G401.6 (cell line): ENCODE measurements at regions not wholly inside any gene's neighbourhood (a gene's known extent, or its start where the extent isn't known, plus 50 kb on each side); places are given as distances from the start of the nearest gene placed in this dataset.

Experiments
- FAIRE-seq: peaks from 2 replicates; lab custom pipeline; 2012; peaks lifted over from hg19 to GRCh38; lab: Jason Lieb, UNC

- no peak for FAIRE-seq
Observed at GRCh38 chr18:41540237-41540871, 414.7 kb upstream of the PIK3C3 start.

- FAIRE-seq: no peak
Observed at GRCh38 chr18:41538751-41539150, 416.3 kb upstream of the PIK3C3 start.

- FAIRE-seq: no peak
Observed at GRCh38 chr18:41537666-41538065, 417.4 kb upstream of the PIK3C3 start.

- no peak for FAIRE-seq
Observed at GRCh38 chr18:41532344-41533086, 422.5 kb upstream of the PIK3C3 start.

- no peak for FAIRE-seq
Observed at GRCh38 chr18:41530970-41531369, 424.1 kb upstream of the PIK3C3 start.

- no peak for FAIRE-seq
Observed at GRCh38 chr18:41529093-41529492, 425.9 kb upstream of the PIK3C3 start.

- FAIRE-seq: no peak
Observed at GRCh38 chr18:41526054-41526453, 429.0 kb upstream of the PIK3C3 start.

GRCh38 chr18:41524674-41525470 is 430.2 kb upstream of the PIK3C3 start:
- FAIRE-seq: no peak

GRCh38 chr18:41517142-41517541 is 437.9 kb upstream of the PIK3C3 start:
- no peak for FAIRE-seq

- FAIRE-seq: no peak
Observed at GRCh38 chr18:41513438-41513837, 441.6 kb upstream of the PIK3C3 start.

- FAIRE-seq: no peak
Observed at GRCh38 chr18:41504316-41504715, 450.7 kb upstream of the PIK3C3 start.

- no peak for FAIRE-seq
Observed at GRCh38 chr18:41501848-41502247, 453.2 kb upstream of the PIK3C3 start.

GRCh38 chr18:41499345-41499744 is 455.7 kb upstream of the PIK3C3 start:
- no peak for FAIRE-seq

- FAIRE-seq: no peak
Observed at GRCh38 chr18:41490861-41491260, 464.2 kb upstream of the PIK3C3 start.

- FAIRE-seq: no peak
Observed at GRCh38 chr18:41486575-41486974, 468.5 kb upstream of the PIK3C3 start.

GRCh38 chr18:41484069-41484468 is 471.0 kb upstream of the PIK3C3 start:
- FAIRE-seq: no peak

- FAIRE-seq: no peak
Observed at GRCh38 chr18:41482501-41482900, 472.5 kb upstream of the PIK3C3 start.

- FAIRE-seq: no peak
Observed at GRCh38 chr18:41466436-41467160, 488.4 kb upstream of the PIK3C3 start.

GRCh38 chr18:41465386-41465785 is 489.6 kb upstream of the PIK3C3 start:
- no peak for FAIRE-seq

GRCh38 chr18:41464278-41464677 is 490.8 kb upstream of the PIK3C3 start:
- no peak for FAIRE-seq

GRCh38 chr18:41462946-41463345 is 492.1 kb upstream of the PIK3C3 start:
- no peak for FAIRE-seq

- FAIRE-seq: no peak
Observed at GRCh38 chr18:41461114-41461513, 493.9 kb upstream of the PIK3C3 start.

- FAIRE-seq: no peak
Observed at GRCh38 chr18:41459656-41460055, 495.4 kb upstream of the PIK3C3 start.
